ENCODE measurements at regions not wholly inside any gene's neighbourhood (a gene's known extent, or its start where the extent isn't known, plus 50 kb on each side); places are given as distances from the start of the nearest gene placed in this dataset.

DNA sequence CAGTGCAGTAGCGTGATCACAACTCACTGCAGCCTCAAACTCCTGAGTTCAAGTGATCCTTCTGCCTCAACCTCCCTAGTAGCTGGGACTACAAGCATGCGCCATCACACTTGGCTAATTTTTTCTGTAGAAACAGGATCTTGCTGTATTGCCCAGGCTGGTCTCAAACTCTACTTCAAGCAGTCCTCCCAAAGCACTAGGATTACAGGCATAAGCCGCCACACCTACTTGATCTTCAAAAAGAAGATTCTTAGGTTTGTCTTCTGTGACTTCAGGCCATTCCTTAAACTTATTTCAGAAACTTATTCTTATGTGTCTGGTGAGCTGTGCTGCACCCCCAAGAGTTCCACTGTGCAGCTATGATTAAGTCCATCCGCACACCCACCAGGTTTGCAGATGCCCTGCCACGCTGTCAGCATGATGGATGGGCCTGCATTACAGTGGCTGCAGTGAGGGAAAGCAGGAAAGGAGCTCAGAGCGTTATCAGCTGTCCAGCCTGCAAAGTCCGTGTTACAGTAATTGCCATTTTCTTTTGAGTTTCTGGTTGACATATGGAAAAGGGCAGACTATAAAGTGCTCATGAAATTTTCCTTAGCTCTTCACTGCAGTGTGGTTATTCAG, 146.6 kb downstream of the AASDH start:
- ChIA-PET POLR2A (ENCODE audit: low non-redundant PET) (no interaction called here), CTCF (no interaction called here)
- TF ChIP-seq EZH2 (IDR thresholded peaks at IDR 0.05; ENCODE audit: borderline replicate concordance, low read depth, low read length, poor library complexity, severe bottlenecking): no peak
- TF ChIP-seq, protein P1, sequence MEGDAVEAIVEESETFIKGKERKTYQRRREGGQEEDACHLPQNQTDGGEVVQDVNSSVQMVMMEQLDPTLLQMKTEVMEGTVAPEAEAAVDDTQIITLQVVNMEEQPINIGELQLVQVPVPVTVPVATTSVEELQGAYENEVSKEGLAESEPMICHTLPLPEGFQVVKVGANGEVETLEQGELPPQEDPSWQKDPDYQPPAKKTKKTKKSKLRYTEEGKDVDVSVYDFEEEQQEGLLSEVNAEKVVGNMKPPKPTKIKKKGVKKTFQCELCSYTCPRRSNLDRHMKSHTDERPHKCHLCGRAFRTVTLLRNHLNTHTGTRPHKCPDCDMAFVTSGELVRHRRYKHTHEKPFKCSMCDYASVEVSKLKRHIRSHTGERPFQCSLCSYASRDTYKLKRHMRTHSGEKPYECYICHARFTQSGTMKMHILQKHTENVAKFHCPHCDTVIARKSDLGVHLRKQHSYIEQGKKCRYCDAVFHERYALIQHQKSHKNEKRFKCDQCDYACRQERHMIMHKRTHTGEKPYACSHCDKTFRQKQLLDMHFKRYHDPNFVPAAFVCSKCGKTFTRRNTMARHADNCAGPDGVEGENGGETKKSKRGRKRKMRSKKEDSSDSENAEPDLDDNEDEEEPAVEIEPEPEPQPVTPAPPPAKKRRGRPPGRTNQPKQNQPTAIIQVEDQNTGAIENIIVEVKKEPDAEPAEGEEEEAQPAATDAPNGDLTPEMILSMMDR (conservative IDR thresholded peaks at IDR 0.05; ENCODE audit: low read depth, low read length): no peak
- intact Hi-C loops (cut with micrococcal nuclease; ENCODE audit: unreplicated experiment): no loop called here
- Histone ChIP-seq H3K4me3 (ENCODE audit: low read depth, low read length, poor library complexity, severe bottlenecking) (no peak overlapping the region), H3K4me1 (ENCODE audit: insufficient read depth, low read length, poor library complexity, severe bottlenecking) (no peaks in the 10 kb centered on the region), H3K27ac (ENCODE audit: low read depth, low read length, poor library complexity, severe bottlenecking) (no peak overlapping the region), H3K36me3 (ENCODE audit: insufficient read depth, low read length, poor library complexity, severe bottlenecking) (no peaks in the 10 kb centered on the region), H3K9me3 (ENCODE audit: low read depth, low read length, poor library complexity, severe bottlenecking) (no peaks in the 10 kb centered on the region), H3K27me3 (replicated peaks; ENCODE audit: insufficient read depth, low read depth, low read length, poor library complexity) (no peaks in the 10 kb centered on the region)
- no TSS peak for BruUV-seq (replicated peaks)
- DNase-seq (ENCODE audit: low spot score): no peak

DNA sequence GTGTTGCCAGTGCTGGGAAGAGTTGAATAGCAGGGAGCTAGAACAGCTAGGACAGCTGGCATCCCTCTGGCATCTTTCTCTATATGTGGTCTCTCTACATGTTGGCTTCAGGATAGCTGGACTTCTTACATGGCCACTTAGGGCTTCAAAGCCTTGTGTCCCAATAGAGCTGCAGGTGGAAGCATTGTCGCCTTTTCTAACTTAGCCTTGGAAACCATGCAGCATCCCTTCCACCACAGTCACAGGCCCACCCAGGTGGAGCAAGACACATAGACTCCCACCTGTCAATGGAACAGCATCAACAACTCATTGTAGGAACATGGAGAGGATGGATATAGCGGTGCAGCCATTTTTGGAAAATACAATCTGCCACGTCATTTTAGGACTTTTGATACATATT, 149.0 kb downstream of the AASDH start:
- POLR2A ChIA-PET (ENCODE audit: low non-redundant PET): no interaction called here
- CTCF ChIA-PET: no interaction called here
- no peak for DNase-seq (ENCODE audit: low spot score)
- BruUV-seq (replicated peaks): no TSS peak
- no peaks in the 10 kb centered on the region for H3K27me3 ChIP-seq (replicated peaks; ENCODE audit: insufficient read depth, low read depth, low read length, poor library complexity)
- no peak overlapping the region for H3K4me3 ChIP-seq (ENCODE audit: low read depth, low read length, poor library complexity, severe bottlenecking)
- no peaks in the 10 kb centered on the region for H3K4me1 ChIP-seq (ENCODE audit: insufficient read depth, low read length, poor library complexity, severe bottlenecking)
- H3K9me3 ChIP-seq (ENCODE audit: low read depth, low read length, poor library complexity, severe bottlenecking): no peaks in the 10 kb centered on the region
- TF ChIP-seq EZH2 (IDR thresholded peaks at IDR 0.05; ENCODE audit: borderline replicate concordance, low read depth, low read length, poor library complexity, severe bottlenecking): no peak
- TF ChIP-seq, protein P1 (conservative IDR thresholded peaks at IDR 0.05; ENCODE audit: low read depth, low read length): no peak
- H3K36me3 ChIP-seq (ENCODE audit: insufficient read depth, low read length, poor library complexity, severe bottlenecking): no peaks in the 10 kb centered on the region
- intact Hi-C loops (cut with micrococcal nuclease; ENCODE audit: unreplicated experiment): no loop called here
- H3K27ac ChIP-seq (ENCODE audit: low read depth, low read length, poor library complexity, severe bottlenecking): no peak overlapping the region

DNA sequence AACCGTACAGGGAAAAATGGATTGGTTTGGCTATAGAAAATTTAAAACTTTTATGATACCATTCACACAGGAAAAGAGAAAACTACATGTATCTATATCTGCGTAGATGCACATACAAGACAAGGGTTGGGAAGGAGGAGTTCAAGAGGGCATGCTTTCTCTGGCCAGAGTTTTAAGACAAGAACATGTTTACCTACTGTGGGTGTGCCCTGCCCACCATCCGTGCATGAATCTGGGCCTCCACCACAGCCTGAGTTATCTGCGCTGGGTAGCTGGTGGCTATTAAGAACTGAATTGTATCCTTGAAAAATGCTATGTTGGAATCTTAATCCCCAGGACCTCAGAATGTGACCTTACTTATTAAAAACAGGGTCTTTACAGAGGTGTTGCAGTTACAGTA, 151.6 kb downstream of the AASDH start:
- DNase-seq (ENCODE audit: low spot score): no peak
- no TSS peak for BruUV-seq (replicated peaks)
- H3K9me3 ChIP-seq (ENCODE audit: low read depth, low read length, poor library complexity, severe bottlenecking): no peaks in the 10 kb centered on the region
- H3K36me3 ChIP-seq (ENCODE audit: insufficient read depth, low read length, poor library complexity, severe bottlenecking): no peaks in the 10 kb centered on the region
- intact Hi-C loops (cut with micrococcal nuclease; ENCODE audit: unreplicated experiment): no loop called here
- no peak for TF ChIP-seq EZH2 (IDR thresholded peaks at IDR 0.05; ENCODE audit: borderline replicate concordance, low read depth, low read length, poor library complexity, severe bottlenecking)
- TF ChIP-seq, protein P1 (conservative IDR thresholded peaks at IDR 0.05; ENCODE audit: low read depth, low read length): no peak
- CTCF ChIA-PET: no interaction called here
- H3K4me1 ChIP-seq (ENCODE audit: insufficient read depth, low read length, poor library complexity, severe bottlenecking): no peaks in the 10 kb centered on the region
- H3K27ac ChIP-seq (ENCODE audit: low read depth, low read length, poor library complexity, severe bottlenecking): no peak overlapping the region
- no peak overlapping the region for H3K4me3 ChIP-seq (ENCODE audit: low read depth, low read length, poor library complexity, severe bottlenecking)
- H3K27me3 ChIP-seq (replicated peaks; ENCODE audit: insufficient read depth, low read depth, low read length, poor library complexity): no peaks in the 10 kb centered on the region
- POLR2A ChIA-PET (ENCODE audit: low non-redundant PET): no interaction called here
